Fibroblast of skin of right biceps (primary cell): ENCODE measurements at regions not wholly inside any gene's neighbourhood (a gene's known extent, or its start where the extent isn't known, plus 50 kb on each side); places are given as distances from the start of the nearest gene placed in this dataset.

Experiments used
- DNase-seq: peaks from one replicate; pipeline ENCODE4 v3.0.0-alpha.2; 2013

GRCh38 chr5:175579742-175580432 lies 78.0 kb upstream of the HRH2 start:
- peak; percentile 35 for DNase-seq

DNA sequence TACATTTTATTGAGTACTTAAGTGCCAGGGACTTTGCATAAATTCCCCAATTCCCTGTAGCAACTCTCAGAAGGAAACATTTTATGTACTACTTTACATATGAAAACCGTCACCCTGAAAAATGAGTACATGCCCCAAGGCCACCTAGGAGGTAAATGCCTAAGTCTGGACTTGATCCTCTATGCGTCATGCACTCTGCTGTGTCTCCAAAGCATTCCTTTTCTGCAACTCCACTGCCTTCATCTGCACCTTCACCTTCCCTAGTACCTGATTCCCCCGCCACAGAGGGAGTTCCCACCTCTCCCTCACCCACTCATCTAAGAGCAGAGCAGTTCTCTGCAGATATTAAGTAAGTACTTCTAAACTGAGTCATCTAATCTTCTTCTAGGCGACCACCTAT lies 75.2 kb upstream of the HRH2 start:
- DNase-seq = no peak

- DNase-seq = no peak
These were observed 72.3 kb upstream of the HRH2 start for GRCh38 chr5:175585567-175585966.

DNA sequence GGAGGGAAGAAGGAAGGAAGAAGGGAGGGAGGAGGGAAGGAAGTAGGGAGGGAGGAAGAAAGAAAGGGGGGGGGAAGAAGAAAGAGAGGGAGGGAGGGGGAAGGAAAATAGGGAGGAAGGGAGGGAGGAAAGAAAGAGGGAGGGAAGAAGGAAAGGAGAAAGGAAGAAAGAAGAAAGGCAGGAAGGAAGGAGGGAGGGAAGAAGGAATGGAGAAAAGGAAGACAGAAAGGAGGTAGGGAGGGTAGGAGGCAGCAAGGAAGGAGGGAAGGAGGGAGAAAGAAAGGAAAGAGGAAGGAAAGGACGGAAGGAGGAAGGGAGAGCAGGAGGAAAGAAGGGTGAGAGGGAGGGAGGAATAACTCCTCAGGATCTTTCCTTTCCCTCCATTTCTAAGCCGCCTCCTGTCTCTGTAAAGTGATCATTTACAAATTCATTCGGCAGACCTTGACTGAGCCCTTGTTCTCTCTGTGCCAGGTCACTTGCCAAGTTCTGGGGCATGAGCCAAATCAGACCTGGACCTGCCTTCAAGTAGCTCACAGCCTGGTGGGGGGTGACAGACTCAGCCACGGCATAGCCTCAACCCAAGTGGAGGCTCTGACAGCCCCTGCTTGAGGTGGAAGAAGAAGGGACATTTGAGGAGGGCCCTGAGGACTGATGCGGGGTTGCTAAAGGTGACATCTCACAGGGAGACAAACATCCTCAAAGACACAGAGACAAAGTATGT lies 69.0 kb upstream of the HRH2 start:
- no peak for DNase-seq

GRCh38 chr5:175589714-175590113 lies 68.2 kb upstream of the HRH2 start:
- no peak for DNase-seq

DNA sequence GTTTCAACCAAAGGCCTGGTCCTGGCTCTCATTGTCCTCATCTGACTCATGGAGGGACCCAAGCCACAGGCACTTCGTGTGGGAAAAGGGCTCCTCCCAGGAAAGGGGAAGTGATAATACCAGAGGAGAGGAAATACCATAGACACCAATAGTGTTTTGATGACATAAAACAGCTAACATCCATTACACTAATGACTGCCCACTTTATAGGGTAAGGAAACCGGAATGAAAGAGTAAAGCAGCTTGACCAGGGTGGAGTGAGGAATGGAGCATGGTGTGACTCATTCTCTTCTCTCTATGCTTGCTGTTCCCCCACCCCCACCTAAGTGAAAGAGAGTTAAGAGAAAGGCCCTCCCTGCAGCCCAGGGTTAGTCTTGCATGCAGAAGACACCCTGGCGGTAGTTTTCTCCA lies 67.4 kb upstream of the HRH2 start:
- peak; percentile 88 for DNase-seq

- DNase-seq = no peak
These were observed 66.6 kb upstream of the HRH2 start for GRCh38 chr5:175591293-175591692.

DNA sequence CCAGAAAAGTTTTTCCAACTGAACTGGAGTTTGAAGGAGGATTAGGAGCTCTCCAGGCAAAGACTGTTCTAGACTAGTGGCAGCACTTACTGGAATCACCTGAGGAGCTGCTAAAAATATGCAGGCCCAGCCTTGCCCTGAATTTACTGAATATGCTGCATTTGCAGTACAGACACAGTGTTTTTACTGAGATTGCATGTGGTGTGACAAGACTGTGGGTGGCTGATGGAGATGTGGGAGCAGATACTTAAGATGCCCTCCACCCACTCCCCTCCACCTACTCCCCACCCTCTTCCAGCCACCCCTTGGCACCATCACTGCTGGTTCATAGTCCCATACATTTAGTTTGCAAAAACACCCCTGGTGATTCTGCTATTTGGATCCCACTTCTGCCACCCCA lies 64.1 kb upstream of the HRH2 start:
- no peak for DNase-seq

GRCh38 chr5:175595905-175596304 lies 62.0 kb upstream of the HRH2 start:
- DNase-seq = no peak

DNA sequence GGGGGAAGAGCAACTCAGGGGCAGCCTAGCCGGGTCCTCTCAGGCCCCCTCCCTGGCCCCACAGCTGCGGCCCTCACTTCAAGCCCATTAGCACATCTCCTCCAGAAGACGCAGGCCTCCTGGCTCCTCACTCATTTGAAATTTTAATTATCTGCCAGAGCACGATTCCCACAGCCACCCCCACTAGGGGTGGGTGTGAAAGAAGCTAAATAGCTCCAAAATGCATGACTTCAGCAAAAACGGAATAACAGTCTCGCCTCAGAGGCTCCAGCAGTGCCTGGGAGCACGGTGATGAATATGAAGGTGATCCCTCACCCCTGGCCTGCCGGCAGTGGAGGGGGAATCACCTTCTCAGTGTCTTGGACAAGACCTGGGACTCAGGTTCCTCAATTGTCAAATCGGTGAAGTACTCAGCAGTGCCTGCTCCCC lies 61.1 kb upstream of the HRH2 start:
- DNase-seq = no peak

- DNase-seq = no peak
These were observed 60.2 kb upstream of the HRH2 start for GRCh38 chr5:175597718-175598117.

- no peak for DNase-seq
These were observed 59.1 kb upstream of the HRH2 start for GRCh38 chr5:175598774-175599173.

GRCh38 chr5:175599210-175599609 lies 58.7 kb upstream of the HRH2 start:
- DNase-seq = no peak

GRCh38 chr5:175603987-175604739 lies 53.7 kb upstream of the HRH2 start:
- no peak for DNase-seq

DNA sequence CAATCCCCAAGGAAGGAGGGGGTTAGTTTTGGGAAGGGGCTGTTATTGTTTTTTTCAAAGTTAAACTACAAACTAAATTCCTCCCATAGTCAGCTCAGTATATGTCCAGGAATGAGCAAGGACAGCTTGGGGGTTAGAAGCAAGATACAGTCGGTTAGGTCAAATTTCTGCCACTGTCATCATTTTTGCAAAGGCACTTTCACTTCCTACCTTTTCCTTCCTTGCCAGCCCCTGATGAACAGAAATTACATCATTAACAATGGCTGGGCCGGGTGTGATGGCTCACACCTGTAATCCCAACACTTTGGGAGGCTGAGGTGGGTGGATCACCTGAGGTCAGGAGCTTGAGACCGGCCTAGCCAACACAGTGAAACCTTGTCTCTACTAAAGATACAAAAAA lies 51.5 kb upstream of the HRH2 start:
- no peak for DNase-seq
